Transverse colon (tissue), 4 donors: ENCODE measurements at regions not wholly inside any gene's neighbourhood (a gene's known extent, or its start where the extent isn't known, plus 50 kb on each side); places are given as distances from the start of the nearest gene placed in this dataset.

Source experiments
- DNase-seq: peaks from one replicate; pipeline ENCODE4 v3.0.0-alpha.2; 2019
- H3K27ac ChIP-seq, 4 donors: fragments of 200-600 bp; sonication (generic); 2 replicates each; pipeline ENCODE4 v1.5.1; 2016 to 2018; ENCODE audit warnings: inconsistent platforms in 4 of 4
- H3K27me3 ChIP-seq: fragments of 200-600 bp; sonication (generic); 2 replicates; pipeline ENCODE4 v1.5.1; 2017; ENCODE audit warnings: inconsistent platforms
- H3K36me3 ChIP-seq, 4 donors: fragments of 200-600 bp; sonication (generic); 2 replicates each; pipeline ENCODE4 v1.5.1; 2017 to 2019; ENCODE audit warnings: inconsistent platforms in 4 of 4
- H3K4me1 ChIP-seq, 4 donors: fragments of 200-600 bp; sonication (generic); 2 replicates each; pipeline ENCODE4 v1.5.1; 2017 to 2020; ENCODE audit warnings: inconsistent platforms in 4 of 4
- H3K4me3 ChIP-seq, 4 donors: fragments of 200-600 bp; sonication (generic); 1 replicate in 1 of 4; 2 replicates in 3 of 4; pipeline versions ENCODE4 v1.5.1 to v1.6.1; 2017 to 2019; ENCODE audit warnings: inconsistent platforms in 4 of 4
- H3K9me3 ChIP-seq, 2 donors: fragments of 200-600 bp; sonication (generic); 2 replicates each; pipeline ENCODE4 v1.5.1; 2017 to 2019; ENCODE audit warnings: inconsistent platforms in 2 of 2
- CTCF ChIP-seq, 5 experiments: fragments of 200-600 bp in 3 of 5; fragments of 450-650 bp in 2 of 5; sonication (generic) in 3 of 5; IDR thresholded peaks; 1 replicate in 2 of 5; 2 replicates in 3 of 5; pipeline ENCODE4 v1.5.1; 2016 to 2017; ENCODE audit warnings: antibody characterized with exemption in 5 of 5, inconsistent platforms in 3 of 5, mild to moderate bottlenecking in 2 of 5, moderate library complexity in 1 of 5
- EP300 ChIP-seq: sonication (generic); formaldehyde crosslinking; IDR thresholded peaks from one replicate; pipeline ENCODE4 v1.6.1; 2017; ENCODE audit warnings: antibody characterized with exemption, low read depth
- POLR2A ChIP-seq: fragments of 450-650 bp; IDR thresholded peaks from one replicate; pipeline ENCODE4 v1.6.1; 2016; ENCODE audit warnings: antibody characterized with exemption, mild to moderate bottlenecking, moderate library complexity
- POLR2AphosphoS5 ChIP-seq, 3 donors: sonication (generic); formaldehyde crosslinking; IDR thresholded peaks; one replicate each; pipeline ENCODE4 v1.6.1; 2016; ENCODE audit warnings: antibody characterized with exemption in 3 of 3
- WGBS, 2 donors: methylation state at CpG; one replicate each; pipeline ENCODE4 v1.1.5; 2018; ENCODE audit warnings: low coverage in 1 of 2; 5-methylcytosine and 5-hydroxymethylcytosine counted together
- in situ Hi-C, 4 donors: fragments of 200-750 bp; cut with MboI; loops; one replicate each; pipeline versions ENCODE4 v1.15.0 to v1.15.1; 2017; ENCODE audit warnings: low sequenced_read_pairs in 3 of 4, low pct_ligation_motif_present in 1 of 4, low pct_unique_long_range_greater_than_20kb in 1 of 4
- intact Hi-C: fragments of 100-400 bp; cut with DNase I; formaldehyde crosslinking; loops from one replicate; pipeline ENCODE4 v1.15.1; 2023; ENCODE audit warnings: low total_unique reads

- no peak for DNase-seq
- in situ Hi-C loops, result no loop called here
Measured at GRCh38 chr3:164174059-164174458, 904.2 kb downstream of the SI start.

GRCh38 chr3:164155400-164155799 is 922.9 kb downstream of the SI start:
- in situ Hi-C loops, result no loop called here
- intact Hi-C loops, result no loop called here

More at GRCh38 chr3:164174059-164174458, 904.2 kb downstream of the SI start:
- no peaks in the 10 kb centered on the region for H3K27me3 ChIP-seq
- no peaks in the 10 kb centered on the region for H3K4me1 ChIP-seq
- no peaks in the 10 kb centered on the region for H3K36me3 ChIP-seq
- TF ChIP-seq POLR2A (no peak), CTCF (IDR thresholded peaks at IDR 0.05) (no peak), POLR2AphosphoS5 (IDR thresholded peaks at IDR 0.05) (no peak), EP300 (no peak)
- no peak overlapping the region for H3K4me3 ChIP-seq
- H3K27ac ChIP-seq, result no peak overlapping the region
- intact Hi-C loops, result no loop called here
- H3K9me3 ChIP-seq, result no peaks in the 10 kb centered on the region
- WGBS, 2 donors, result 57 to 83% methylated on average over 1 of the region's 1 CpG

GRCh38 chr3:164144824-164145223 is 933.5 kb downstream of the SI start:
- 65 to 72% methylated on average over 2 of the region's 2 CpGs for WGBS, 2 donors
- in situ Hi-C loops, result no loop called here
- H3K9me3 ChIP-seq, result no peaks in the 10 kb centered on the region
- no peak for DNase-seq
- TF ChIP-seq EP300, result no peak
- no peak for TF ChIP-seq CTCF (IDR thresholded peaks at IDR 0.05)
- TF ChIP-seq POLR2A, result no peak
- H3K36me3 ChIP-seq, result no peaks in the 10 kb centered on the region
- no peaks in the 10 kb centered on the region for H3K4me1 ChIP-seq
- no peak overlapping the region for H3K4me3 ChIP-seq
- no peaks in the 10 kb centered on the region for H3K27me3 ChIP-seq
- no peak overlapping the region for H3K27ac ChIP-seq
- intact Hi-C loops, result no loop called here

More at GRCh38 chr3:164155400-164155799, 922.9 kb downstream of the SI start:
- Histone ChIP-seq H3K4me3 (no peak overlapping the region), H3K9me3 (no peaks in the 10 kb centered on the region), H3K27me3 (no peaks in the 10 kb centered on the region), H3K27ac (no peak overlapping the region), H3K4me1 (no peaks in the 10 kb centered on the region), H3K36me3 (no peaks in the 10 kb centered on the region)
- no peak for TF ChIP-seq POLR2AphosphoS5 (IDR thresholded peaks at IDR 0.05)
- no peak for TF ChIP-seq POLR2A
- TF ChIP-seq CTCF (IDR thresholded peaks at IDR 0.05), result no peak
- no peak for TF ChIP-seq EP300
- DNase-seq, result no peak
- WGBS, 2 donors, result 50 to 96% methylated on average over 1 of the region's 1 CpG

- intact Hi-C loops, result no loop called here
- WGBS, 2 donors, result 67 to 90% methylated on average over 1 of the region's 1 CpG
- in situ Hi-C loops, result no loop called here
- TF ChIP-seq POLR2AphosphoS5 (IDR thresholded peaks at IDR 0.05) (no peak), EP300 (no peak), CTCF (IDR thresholded peaks at IDR 0.05) (no peak), POLR2A (no peak)
- no peak for DNase-seq
- H3K9me3 ChIP-seq, result no peaks in the 10 kb centered on the region
- no peak overlapping the region for H3K4me3 ChIP-seq
- H3K27me3 ChIP-seq, result no peaks in the 10 kb centered on the region
- no peaks in the 10 kb centered on the region for H3K4me1 ChIP-seq
- H3K36me3 ChIP-seq, result no peaks in the 10 kb centered on the region
- H3K27ac ChIP-seq, result no peak overlapping the region
Measured at GRCh38 chr3:164132878-164133277, 945.4 kb downstream of the SI start.
